Left colon (tissue), 2 donors: ENCODE measurements at regions not wholly inside any gene's neighbourhood (a gene's known extent, or its start where the extent isn't known, plus 50 kb on each side); places are given as distances from the start of the nearest gene placed in this dataset.

Experiments
- ATAC-seq: fragments of 200-7000 bp; cut with Tn5 transposase; one replicate; pipeline ENCODE4 v1.9.1; 2020; ENCODE audit warnings: mild to moderate bottlenecking, moderate library complexity
- DNase-seq, 2 donors: peaks; one replicate each; pipeline ENCODE4 v3.0.0-alpha.2; 2020
- intact Hi-C, 2 donors: fragments of 100-400 bp; cut with DNase I in 1 of 2; cut with micrococcal nuclease in 1 of 2; formaldehyde crosslinking; loops; one replicate each; pipeline versions ENCODE4 v1.11.2 to v1.14.0; 2022; cut with DNase I, micrococcal nuclease
- donor health status: DM: no; HTN: no; CAD: no.
- donor health status: DM: yes; HTN: yes; CAD: no.

DNA sequence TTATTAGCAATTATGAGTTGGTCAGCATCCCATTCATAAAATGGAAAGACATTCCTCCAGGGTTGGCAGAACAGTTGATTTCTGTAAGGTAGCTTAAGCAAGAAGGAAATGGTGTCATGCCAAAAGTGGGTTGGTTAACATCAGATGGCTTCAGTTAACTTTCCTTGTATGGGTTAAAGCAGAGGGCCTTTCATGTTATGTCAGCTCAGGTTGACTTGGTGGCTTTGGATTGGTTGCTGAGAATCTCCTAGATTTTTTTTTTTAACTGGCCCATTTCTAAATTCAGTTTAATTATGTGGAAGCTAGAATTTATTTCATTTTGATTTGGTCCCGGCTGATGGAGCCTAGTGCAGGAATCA lies 87.8 kb downstream of the BBS10 start:
- ATAC-seq: no peak
- intact Hi-C loops: no loop called here
- DNase-seq: no peak

DNA sequence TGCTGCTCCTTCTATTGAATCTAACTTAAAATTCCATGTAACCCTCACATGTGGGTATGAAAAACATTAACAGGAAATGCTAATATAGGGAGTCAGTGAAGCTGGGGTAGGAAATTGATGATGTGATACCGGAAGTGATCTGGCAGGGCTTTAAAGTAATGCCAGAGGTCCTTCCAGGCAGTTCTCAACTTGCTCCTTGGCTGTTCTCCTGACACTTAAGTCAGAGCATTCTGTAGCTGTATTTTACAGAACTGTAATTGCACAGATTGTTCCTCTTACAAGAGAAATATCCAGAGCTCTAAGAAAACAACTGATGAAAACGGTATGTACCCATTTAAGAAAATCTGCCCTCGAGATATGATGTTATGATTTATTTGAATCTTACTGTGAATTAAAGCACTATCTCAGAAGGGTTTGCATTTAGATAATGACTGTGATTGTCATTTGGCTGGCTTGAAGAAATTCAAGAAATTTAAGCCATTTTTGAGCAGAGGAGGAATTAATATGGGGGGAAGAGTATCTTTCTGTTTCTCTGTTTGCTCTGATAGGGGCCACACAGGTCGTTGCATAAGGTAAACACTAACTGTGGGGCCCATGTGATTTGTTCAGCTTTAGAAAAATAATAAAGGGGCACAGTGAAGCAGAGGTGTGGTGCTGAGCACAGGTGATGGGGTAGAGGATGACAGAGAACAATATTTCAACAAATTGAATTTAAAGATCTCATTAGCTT lies 88.4 kb downstream of the BBS10 start:
- intact Hi-C loops: no loop called here
- DNase-seq: no peak
- ATAC-seq: no peak

GRCh38 chr12:76259106-76259505 lies 89.1 kb downstream of the BBS10 start:
- DNase-seq (no peak), ATAC-seq (no peak)
- intact Hi-C loops: no loop called here

- ATAC-seq: no peak
- intact Hi-C loops: no loop called here
- no peak for DNase-seq
These were observed 91.3 kb downstream of the BBS10 start for GRCh38 chr12:76256904-76257303.

GRCh38 chr12:76256321-76256720 lies 91.9 kb downstream of the BBS10 start:
- intact Hi-C loops: no loop called here
- ATAC-seq (no peak), DNase-seq (no peak)

DNA sequence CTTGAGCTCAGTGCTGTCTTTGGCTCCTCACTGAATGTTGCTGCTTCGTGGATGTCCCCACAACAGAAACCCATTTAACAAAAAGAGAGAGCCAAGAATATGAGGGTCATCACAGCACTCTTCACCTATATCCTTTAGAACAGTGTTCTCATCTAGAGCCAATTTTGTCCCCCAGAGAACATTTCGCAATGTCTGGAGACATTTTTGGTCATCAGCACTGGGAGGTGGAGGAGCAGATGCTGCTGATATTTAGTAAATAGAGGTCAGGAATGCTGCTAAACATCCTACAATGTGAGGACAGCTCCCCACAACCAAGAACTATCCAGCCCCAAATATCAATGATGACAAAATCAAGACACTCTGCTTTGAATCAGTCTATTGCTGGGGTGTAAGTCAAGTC lies 92.5 kb downstream of the BBS10 start:
- DNase-seq (no peak), ATAC-seq (no peak)
- intact Hi-C loops: no loop called here

GRCh38 chr12:76255281-76255680 lies 92.9 kb downstream of the BBS10 start:
- intact Hi-C loops: no loop called here
- ATAC-seq: no peak
- DNase-seq: no peak

- ATAC-seq (no peak), DNase-seq (no peak)
- intact Hi-C loops: no loop called here
These were observed 96.2 kb downstream of the BBS10 start for GRCh38 chr12:76252031-76252430.

- no peak for DNase-seq
- intact Hi-C loops: no loop called here
- no peak for ATAC-seq
These were observed 98.0 kb downstream of the BBS10 start for GRCh38 chr12:76250256-76250655.

- DNase-seq (no peak), ATAC-seq (no peak)
- intact Hi-C loops: no loop called here
These were observed 98.7 kb downstream of the BBS10 start for GRCh38 chr12:76249501-76249900.

GRCh38 chr12:76247992-76248391 lies 100.2 kb downstream of the BBS10 start:
- no peak for ATAC-seq
- no peak for DNase-seq
- intact Hi-C loops: no loop called here

DNA sequence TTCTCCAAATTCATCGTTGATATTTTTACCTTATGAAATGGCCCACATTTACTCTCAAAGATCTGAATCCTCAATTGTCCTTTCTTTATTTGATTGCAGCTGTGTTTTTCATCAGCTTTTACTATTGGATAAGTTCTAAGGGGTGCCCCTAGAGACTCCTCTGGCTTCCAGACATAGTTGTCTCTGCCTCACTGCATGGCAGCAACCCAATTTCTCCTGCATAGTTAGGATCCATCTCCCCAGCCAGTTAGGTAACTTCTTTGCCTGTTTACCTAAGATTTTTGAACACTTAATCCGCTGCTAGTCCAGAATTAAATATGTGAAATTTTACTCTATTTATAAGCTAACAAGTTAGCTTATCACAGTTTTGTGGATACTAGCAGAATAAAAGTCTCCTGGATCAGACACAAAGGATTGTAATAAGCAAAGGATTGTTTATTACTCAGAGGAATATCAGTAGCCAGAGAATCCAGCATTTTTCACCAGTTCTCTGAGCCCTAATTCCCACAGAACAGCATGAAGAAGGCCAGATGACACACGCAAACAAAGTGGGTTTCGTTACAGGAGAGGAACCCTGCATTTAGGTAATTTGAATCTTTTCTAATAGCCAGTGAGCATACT lies 101.1 kb downstream of the BBS10 start:
- ATAC-seq (no peak), DNase-seq (no peak)
- intact Hi-C loops: no loop called here

DNA sequence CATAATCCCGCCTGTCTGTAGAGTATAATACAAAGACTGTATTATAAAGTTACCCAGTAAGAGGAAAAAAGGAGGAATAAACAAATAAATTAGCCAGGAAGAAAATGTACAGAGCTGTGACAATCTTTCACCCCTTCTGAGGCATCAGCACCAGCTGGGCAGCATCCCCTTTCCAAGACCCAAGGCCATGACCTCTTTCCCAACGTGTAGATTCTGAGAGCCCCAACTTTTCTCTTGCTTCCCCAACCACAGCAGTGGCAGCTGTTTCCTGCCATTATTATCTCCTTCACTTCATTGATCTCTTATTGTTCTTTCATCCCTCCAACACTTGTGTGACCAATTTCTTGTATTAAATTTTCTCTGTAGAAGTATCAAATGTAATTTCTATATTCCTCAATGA lies 101.6 kb downstream of the BBS10 start:
- intact Hi-C loops: no loop called here
- DNase-seq: no peak
- no peak for ATAC-seq

- intact Hi-C loops: no loop called here
- ATAC-seq (no peak), DNase-seq (no peak)
These were observed 103.9 kb downstream of the BBS10 start for GRCh38 chr12:76244300-76244699.

- intact Hi-C loops: no loop called here
- no peak for ATAC-seq
- DNase-seq: no peak
These were observed 105.2 kb downstream of the BBS10 start for GRCh38 chr12:76242813-76243550.

- intact Hi-C loops: no loop called here
- DNase-seq: no peak
These were observed 106.8 kb downstream of the BBS10 start for GRCh38 chr12:76241371-76241770.

DNA sequence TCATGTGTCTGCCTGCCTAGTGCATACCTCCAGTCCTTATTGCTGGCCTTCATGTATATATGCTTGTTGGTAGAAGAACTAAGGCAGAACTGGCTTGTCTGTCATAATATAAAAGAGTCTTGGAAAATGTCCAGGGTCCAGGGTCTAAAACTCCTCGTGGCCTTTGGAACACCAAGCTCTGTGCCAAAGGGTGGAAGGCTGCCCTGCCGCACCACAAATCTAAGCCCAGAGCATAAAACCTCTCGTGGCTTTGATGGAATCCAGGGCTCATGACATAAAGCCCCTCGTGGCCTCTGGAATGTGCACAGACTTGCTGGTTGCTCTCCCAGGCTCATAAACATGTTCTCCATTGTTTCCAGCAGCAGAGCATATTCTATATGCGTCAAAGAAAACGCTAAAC lies 107.9 kb downstream of the BBS10 start:
- DNase-seq: no peak
- ATAC-seq: no peak
- intact Hi-C loops: no loop called here

More at GRCh38 chr12:76241371-76241770, 106.8 kb downstream of the BBS10 start:
- no peak for ATAC-seq

DNA sequence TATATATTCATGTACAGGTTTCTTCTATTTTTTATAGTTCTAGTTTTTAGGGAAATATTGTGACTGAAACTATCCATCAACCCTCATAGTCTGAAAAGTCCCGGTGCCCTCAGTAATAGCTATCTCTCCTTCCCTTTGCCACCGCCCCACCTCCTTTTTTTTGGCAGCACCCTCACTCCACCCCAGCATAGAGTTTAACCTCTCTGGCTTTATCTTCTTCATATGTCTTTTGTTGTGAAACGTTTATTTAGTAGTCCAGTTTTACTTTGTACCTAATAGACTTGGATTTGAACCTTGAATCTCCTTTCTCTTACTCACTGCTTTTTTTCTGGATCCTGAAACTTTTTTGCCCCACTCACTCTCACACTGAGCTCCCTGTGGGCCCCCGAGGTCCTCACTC lies 109.5 kb downstream of the BBS10 start:
- ATAC-seq: no peak
- no peak for DNase-seq
- intact Hi-C loops: no loop called here

GRCh38 chr12:76237086-76237701 lies 111.0 kb downstream of the BBS10 start:
- no peak for ATAC-seq
- intact Hi-C loops: no loop called here
- DNase-seq: no peak

GRCh38 chr12:76236640-76237039 lies 111.6 kb downstream of the BBS10 start:
- DNase-seq (no peak), ATAC-seq (no peak)
- intact Hi-C loops: no loop called here
